CD14-positive monocyte (primary cell): ENCODE measurements at regions not wholly inside any gene's neighbourhood (a gene's known extent, or its start where the extent isn't known, plus 50 kb on each side); places are given as distances from the start of the nearest gene placed in this dataset.

Source experiments
- DNase-seq, 3 donors: peaks; one replicate each; pipeline ENCODE4 v3.0.0-alpha.2; 2011 to 2022
- H2AFZ ChIP-seq: 2 replicates; pipeline ENCODE4 v1.6.0; 2012; ENCODE audit warnings: mild to moderate bottlenecking, low read depth, low read length, inconsistent platforms; ENCODE audit not compliant: insufficient read depth, poor library complexity, severe bottlenecking
- H3K27ac ChIP-seq, 2 donors: 1 replicate in 1 of 2; 2 replicates in 1 of 2; pipeline ENCODE4 v1.5.1; 2012 to 2013; ENCODE audit warnings: low read length in 2 of 2, control low read depth in 1 of 2, inconsistent platforms in 1 of 2, low read depth in 1 of 2, mild to moderate bottlenecking in 1 of 2
- H3K27me3 ChIP-seq, 2 donors: one replicate each; pipeline versions ENCODE4 v1.6.0 to v1.6.1; 2011 to 2013; ENCODE audit warnings: low read length in 2 of 2; ENCODE audit not compliant: control insufficient read depth in 2 of 2, insufficient read depth in 2 of 2
- H3K36me3 ChIP-seq, 2 donors: replicated peaks in 1 of 2; 1 replicate in 1 of 2; 2 replicates in 1 of 2; pipeline versions ENCODE4 v1.5.1 to v1.6.1; 2012 to 2013; ENCODE audit warnings: low read length in 2 of 2, control low read depth in 1 of 2, inconsistent platforms in 1 of 2, mild to moderate bottlenecking in 1 of 2; ENCODE audit not compliant: insufficient read depth in 2 of 2, control insufficient read depth in 1 of 2
- H3K4me1 ChIP-seq, 2 donors: 1 replicate in 1 of 2; 2 replicates in 1 of 2; pipeline versions ENCODE4 v1.5.1 to v1.6.1; 2012 to 2013; ENCODE audit warnings: low read length in 2 of 2, control low read depth in 1 of 2, inconsistent platforms in 1 of 2, mild to moderate bottlenecking in 1 of 2, moderate library complexity in 1 of 2; ENCODE audit not compliant: insufficient read depth in 2 of 2, control insufficient read depth in 1 of 2
- H3K4me2 ChIP-seq: replicated peaks from 2 replicates; pipeline ENCODE3; 2012; ENCODE audit warnings: low read length, moderate library complexity, mild to moderate bottlenecking; ENCODE audit not compliant: poor library complexity, severe bottlenecking; ENCODE audit errors: extremely low read depth
- H3K4me3 ChIP-seq, 3 experiments: fragments of 200-600 bp in 1 of 3; sonication (generic) in 1 of 3; replicated peaks in 1 of 3; 1 replicate in 2 of 3; 2 replicates in 1 of 3; pipeline ENCODE4 v1.5.1; 2011 to 2013; ENCODE audit warnings: low read length in 3 of 3, mild to moderate bottlenecking in 3 of 3, control low read depth in 2 of 3, low read depth in 2 of 3, inconsistent platforms in 1 of 3, moderate library complexity in 1 of 3
- H3K79me2 ChIP-seq: 2 replicates; pipeline ENCODE4 v1.6.0; 2012; ENCODE audit warnings: mild to moderate bottlenecking, control low read depth, inconsistent platforms, low read length, moderate library complexity; ENCODE audit not compliant: insufficient read depth
- H3K9ac ChIP-seq: 2 replicates; pipeline ENCODE4 v1.6.0; 2017; ENCODE audit warnings: low read length, mild to moderate bottlenecking; ENCODE audit not compliant: insufficient read depth, poor library complexity, severe bottlenecking
- H3K9me3 ChIP-seq, 2 donors: replicated peaks in 1 of 2; 1 replicate in 1 of 2; 2 replicates in 1 of 2; pipeline versions ENCODE4 v1.5.1 to v1.6.1; 2012 to 2013; ENCODE audit warnings: low read length in 2 of 2, control low read depth in 1 of 2; ENCODE audit not compliant: control insufficient read depth in 1 of 2, insufficient read depth in 1 of 2
- H4K20me1 ChIP-seq: 2 replicates; pipeline ENCODE4 v1.6.0; 2012; ENCODE audit warnings: mild to moderate bottlenecking, low read length, control low read depth, moderate library complexity; ENCODE audit not compliant: insufficient read depth
- H3K27ac Mint-ChIP-seq, 7 donors: one replicate each; pipeline ENCODE4 v1.8.0; 2020; ENCODE audit warnings: mild to moderate bottlenecking in 7 of 7, mixed read lengths in 7 of 7, moderate library complexity in 6 of 7, inconsistent platforms in 2 of 7
- H3K27me3 Mint-ChIP-seq, 3 donors: one replicate each; pipeline ENCODE4 v1.8.0; 2021 to 2022; ENCODE audit warnings: low read depth in 3 of 3, mild to moderate bottlenecking in 3 of 3, mixed read lengths in 3 of 3, moderate library complexity in 3 of 3, inconsistent platforms in 1 of 3
- H3K36me3 Mint-ChIP-seq, 2 donors: one replicate each; pipeline ENCODE4 v1.8.0; 2020; ENCODE audit warnings: mixed read lengths in 2 of 2, inconsistent platforms in 1 of 2, mild to moderate bottlenecking in 1 of 2
- H3K4me1 Mint-ChIP-seq: one replicate; pipeline ENCODE4 v1.8.0; 2020; ENCODE audit warnings: mild to moderate bottlenecking, mixed read lengths
- H3K4me3 Mint-ChIP-seq, 2 donors: one replicate each; pipeline ENCODE4 v1.8.0; 2020; ENCODE audit warnings: mild to moderate bottlenecking in 2 of 2, mixed read lengths in 2 of 2, moderate library complexity in 1 of 2
- H3K9me3 Mint-ChIP-seq, 7 donors: one replicate each; pipeline ENCODE4 v1.8.0; 2020 to 2022; ENCODE audit warnings: mixed read lengths in 7 of 7, mild to moderate bottlenecking in 6 of 7, moderate library complexity in 6 of 7, inconsistent platforms in 2 of 7
- WGBS: methylation state at CpG from one replicate; pipeline ENCODE4 v1.1.5; 2013; ENCODE audit warnings: missing lambda C conversion rate; ENCODE audit not compliant: insufficient coverage; 5-methylcytosine and 5-hydroxymethylcytosine counted together
- intact Hi-C, 2 donors: fragments of 100-400 bp; cut with micrococcal nuclease; formaldehyde crosslinking; loops; one replicate each; pipeline versions ENCODE4 v1.15.0 to v1.15.1; 2023
- TF ChIP-seq, protein P1 (sequence below): fragments of 200-600 bp; IDR thresholded peaks from one replicate; pipeline ENCODE4 v1.8.0; 2022; ENCODE audit warnings: antibody characterized with exemption, mild to moderate bottlenecking

- no peak overlapping the region for H2AFZ ChIP-seq
- Mint-ChIP-seq H3K4me1 (peaks cover 16% of the 10 kb centered on the region), H3K36me3 (peaks cover 0 to 2% of the 10 kb centered on the region in 2 donors), H3K4me3 (peak overlapping the region in 1 of 2 donors; percentile 32), H3K9me3 (peaks cover 0 to 8% (median 2%) of the 10 kb centered on the region in 7 donors), H3K27me3 (peaks cover 14 to 21% (median 20%) of the 10 kb centered on the region in 3 donors), H3K27ac (no peak overlapping the region)
- no peaks in the 10 kb centered on the region for H3K79me2 ChIP-seq
- no peaks in the 10 kb centered on the region for H4K20me1 ChIP-seq
- no peaks in the 10 kb centered on the region for H3K9me3 ChIP-seq
- intact Hi-C loops: loop anchor here in 1 of 2 donors (10.0 kb wide), 2 partner anchors 51 to 109 kb away; partner anchors contain the start of gene SPRY1
- no peak overlapping the region for H3K4me2 ChIP-seq
- no peak overlapping the region for H3K27ac ChIP-seq
- no peak overlapping the region for H3K4me3 ChIP-seq
- peak in 1 of 3 donors; percentile 35 for DNase-seq
- 83% methylated on average over 2 of the region's 4 CpGs for WGBS
- H3K9ac ChIP-seq: no peak overlapping the region
- TF ChIP-seq, protein P1, sequence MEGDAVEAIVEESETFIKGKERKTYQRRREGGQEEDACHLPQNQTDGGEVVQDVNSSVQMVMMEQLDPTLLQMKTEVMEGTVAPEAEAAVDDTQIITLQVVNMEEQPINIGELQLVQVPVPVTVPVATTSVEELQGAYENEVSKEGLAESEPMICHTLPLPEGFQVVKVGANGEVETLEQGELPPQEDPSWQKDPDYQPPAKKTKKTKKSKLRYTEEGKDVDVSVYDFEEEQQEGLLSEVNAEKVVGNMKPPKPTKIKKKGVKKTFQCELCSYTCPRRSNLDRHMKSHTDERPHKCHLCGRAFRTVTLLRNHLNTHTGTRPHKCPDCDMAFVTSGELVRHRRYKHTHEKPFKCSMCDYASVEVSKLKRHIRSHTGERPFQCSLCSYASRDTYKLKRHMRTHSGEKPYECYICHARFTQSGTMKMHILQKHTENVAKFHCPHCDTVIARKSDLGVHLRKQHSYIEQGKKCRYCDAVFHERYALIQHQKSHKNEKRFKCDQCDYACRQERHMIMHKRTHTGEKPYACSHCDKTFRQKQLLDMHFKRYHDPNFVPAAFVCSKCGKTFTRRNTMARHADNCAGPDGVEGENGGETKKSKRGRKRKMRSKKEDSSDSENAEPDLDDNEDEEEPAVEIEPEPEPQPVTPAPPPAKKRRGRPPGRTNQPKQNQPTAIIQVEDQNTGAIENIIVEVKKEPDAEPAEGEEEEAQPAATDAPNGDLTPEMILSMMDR: no peak
- peaks cover 9 to 14% of the 10 kb centered on the region in 2 donors for H3K4me1 ChIP-seq
- H3K36me3 ChIP-seq: no peaks in the 10 kb centered on the region
- H3K27me3 ChIP-seq: peaks cover 3 to 17% of the 10 kb centered on the region in 2 donors
These were observed 107.2 kb downstream of the SPRY1 start for GRCh38 chr4:123503698-123504363.

DNA sequence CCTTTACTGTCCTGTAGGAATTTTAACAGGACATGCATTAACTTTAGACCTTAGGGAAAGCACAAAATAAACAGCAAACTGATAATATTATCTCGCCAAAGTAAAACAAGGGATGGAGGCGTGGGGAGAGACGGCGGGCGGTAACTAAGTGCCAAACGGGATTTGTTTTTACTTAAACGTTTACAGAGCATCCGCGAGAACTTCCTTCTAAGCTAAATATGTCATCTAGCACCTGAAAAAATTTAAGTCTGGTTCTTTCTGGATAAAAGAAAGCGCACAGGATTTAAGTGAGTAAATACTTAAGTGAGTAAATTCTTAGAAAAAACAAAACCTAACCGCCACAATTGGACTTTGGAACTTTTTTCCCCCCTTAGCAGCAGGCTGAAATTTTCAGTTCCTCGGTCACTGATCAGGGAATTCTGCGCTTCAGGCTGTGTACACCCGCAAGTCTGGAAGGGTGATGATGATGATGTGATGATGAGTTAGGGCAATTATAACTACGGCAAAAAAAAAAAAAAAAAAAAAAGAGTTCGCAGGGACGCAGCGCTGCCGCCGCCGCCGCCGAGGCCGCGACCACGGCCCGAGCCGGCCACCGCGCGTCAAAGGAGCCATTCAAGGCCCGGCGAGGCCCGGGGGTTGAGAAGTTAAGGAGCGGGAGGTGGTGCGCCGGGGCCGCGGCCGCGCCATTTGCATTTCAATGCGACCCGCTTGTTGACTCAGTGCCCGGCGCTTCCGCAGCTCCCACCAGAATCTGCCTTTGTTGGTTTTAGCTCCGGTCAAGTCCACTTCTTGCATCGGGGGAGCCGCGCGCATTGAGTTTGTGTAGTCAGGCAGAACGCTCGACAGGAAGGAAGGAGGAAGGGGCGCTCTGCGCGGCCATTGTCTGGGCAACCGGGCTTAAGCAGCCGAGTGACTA is 108.8 kb downstream of the SPRY1 start:
- Histone ChIP-seq H3K4me2 (peak overlapping the region; percentile 89), H3K9me3 (no peaks in the 10 kb centered on the region), H3K36me3 (no peaks in the 10 kb centered on the region), H4K20me1 (no peaks in the 10 kb centered on the region), H3K9ac (peak overlapping the region; percentile 49), H3K27me3 (peaks cover 3 to 17% of the 10 kb centered on the region in 2 donors), H3K27ac (no peak overlapping the region), H2AFZ (peak overlapping the region; percentile 80), H3K79me2 (no peaks in the 10 kb centered on the region), H3K4me3 (peak overlapping the region; percentile 30 to 74 (median 33)), H3K4me1 (peaks cover 9 to 14% of the 10 kb centered on the region in 2 donors)
- intact Hi-C loops: loop anchor here in 1 of 2 donors (10.0 kb wide), 2 partner anchors 49 to 111 kb away; partner anchors contain the start of gene SPRY1
- peak overlapping the region; percentile 91 to 97 for H3K4me3 Mint-ChIP-seq
- no peaks in the 10 kb centered on the region for H3K36me3 Mint-ChIP-seq
- peaks cover 0 to 5% (median 0%) of the 10 kb centered on the region in 7 donors for H3K9me3 Mint-ChIP-seq
- H3K27ac Mint-ChIP-seq: peak overlapping the region in 4 of 7 donors; percentile 66 to 90 (median 78)
- TF ChIP-seq, protein P1: no peak
- under 1% methylated on average over 42 of the region's 58 CpGs for WGBS
- DNase-seq: peak; percentile 32 to 47 (median 37)
- peaks cover 16% of the 10 kb centered on the region for H3K4me1 Mint-ChIP-seq
- H3K27me3 Mint-ChIP-seq: peaks cover 14 to 21% (median 20%) of the 10 kb centered on the region in 3 donors
